NB4 (cell line): ENCODE measurements at regions not wholly inside any gene's neighbourhood (a gene's known extent, or its start where the extent isn't known, plus 50 kb on each side); places are given as distances from the start of the nearest gene placed in this dataset.
"Not testable (repeated sequence)": the region's sequence is repeated elsewhere in the genome, so short reads cannot be mapped to it uniquely, and the experiment has no call there.

Source experiments
- POLR2A ChIP-seq: IDR thresholded peaks from 2 replicates; pipeline ENCODE4 v1.6.1; 2011; ENCODE audit warnings: mild to moderate bottlenecking; ENCODE audit not compliant: insufficient read length; ENCODE audit errors: extremely low read depth
- TF ChIP-seq, protein P1 (sequence below): IDR thresholded peaks from one replicate; pipeline ENCODE4 v1.5.1; 2012; ENCODE audit warnings: low read depth, low read length
- TF ChIP-seq, protein P2 (sequence below): IDR thresholded peaks from 2 replicates; pipeline ENCODE4 v1.6.1; 2011; ENCODE audit warnings: low read depth, low read length

DNA sequence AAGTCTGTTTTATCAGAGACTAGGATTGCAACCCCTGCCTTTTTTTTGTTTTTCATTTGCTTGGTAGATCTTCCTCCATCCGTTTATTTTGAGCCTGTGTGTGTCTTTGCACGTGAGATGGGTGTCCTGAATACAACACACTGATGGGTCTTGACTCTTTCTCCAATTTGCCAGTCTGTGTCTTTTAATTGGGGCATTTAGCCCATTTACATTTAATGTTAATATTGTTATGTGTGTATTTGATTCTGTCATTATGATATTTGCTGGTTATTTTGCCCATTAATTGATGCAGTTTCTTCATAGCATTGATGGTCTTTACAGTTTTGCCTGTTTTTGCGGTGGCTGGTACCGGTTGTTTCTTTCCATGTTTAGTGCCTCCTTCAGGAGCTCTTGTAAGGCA is 116.0 kb upstream of the PALM2AKAP2 start:
- TF ChIP-seq, protein P1, sequence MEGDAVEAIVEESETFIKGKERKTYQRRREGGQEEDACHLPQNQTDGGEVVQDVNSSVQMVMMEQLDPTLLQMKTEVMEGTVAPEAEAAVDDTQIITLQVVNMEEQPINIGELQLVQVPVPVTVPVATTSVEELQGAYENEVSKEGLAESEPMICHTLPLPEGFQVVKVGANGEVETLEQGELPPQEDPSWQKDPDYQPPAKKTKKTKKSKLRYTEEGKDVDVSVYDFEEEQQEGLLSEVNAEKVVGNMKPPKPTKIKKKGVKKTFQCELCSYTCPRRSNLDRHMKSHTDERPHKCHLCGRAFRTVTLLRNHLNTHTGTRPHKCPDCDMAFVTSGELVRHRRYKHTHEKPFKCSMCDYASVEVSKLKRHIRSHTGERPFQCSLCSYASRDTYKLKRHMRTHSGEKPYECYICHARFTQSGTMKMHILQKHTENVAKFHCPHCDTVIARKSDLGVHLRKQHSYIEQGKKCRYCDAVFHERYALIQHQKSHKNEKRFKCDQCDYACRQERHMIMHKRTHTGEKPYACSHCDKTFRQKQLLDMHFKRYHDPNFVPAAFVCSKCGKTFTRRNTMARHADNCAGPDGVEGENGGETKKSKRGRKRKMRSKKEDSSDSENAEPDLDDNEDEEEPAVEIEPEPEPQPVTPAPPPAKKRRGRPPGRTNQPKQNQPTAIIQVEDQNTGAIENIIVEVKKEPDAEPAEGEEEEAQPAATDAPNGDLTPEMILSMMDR, result not testable (repeated sequence)
- TF ChIP-seq POLR2A, result not testable (repeated sequence)
- TF ChIP-seq, protein P2, sequence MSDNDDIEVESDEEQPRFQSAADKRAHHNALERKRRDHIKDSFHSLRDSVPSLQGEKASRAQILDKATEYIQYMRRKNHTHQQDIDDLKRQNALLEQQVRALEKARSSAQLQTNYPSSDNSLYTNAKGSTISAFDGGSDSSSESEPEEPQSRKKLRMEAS, result not testable (repeated sequence)
